SK-N-SH treated with all-trans-retinoic acid at 6 μM for 48 hours (cell line): ENCODE measurements at regions not wholly inside any gene's neighbourhood (a gene's known extent, or its start where the extent isn't known, plus 50 kb on each side); places are given as distances from the start of the nearest gene placed in this dataset.

Source experiments
- ATAC-seq: fragments of 200-7000 bp; cut with Tn5 transposase; 3 replicates; pipeline ENCODE4 v1.9.1; 2020; ENCODE audit warnings: mild to moderate bottlenecking, moderate library complexity
- ARNTL ChIP-seq: fragments of 450-650 bp; formaldehyde crosslinking; IDR thresholded peaks from 2 replicates; pipeline ENCODE4 v1.5.0; 2020; ENCODE audit warnings: low read depth, mild to moderate bottlenecking, moderate library complexity, borderline replicate concordance
- BACH2 ChIP-seq: fragments of 250-450 bp; sonication (Bioruptor Pico); IDR thresholded peaks from 2 replicates; pipeline ENCODE4 v1.9.0; 2021; ENCODE audit warnings: mild to moderate bottlenecking, borderline replicate concordance
- CSDC2 ChIP-seq: fragments of 250-450 bp; sonication (Bioruptor Pico); IDR thresholded peaks from 2 replicates; pipeline ENCODE4 v1.5.0; 2020; ENCODE audit warnings: mild to moderate bottlenecking, moderate library complexity
- ESRRG ChIP-seq: fragments of 250-450 bp; sonication (Bioruptor Pico); IDR thresholded peaks from 2 replicates; pipeline ENCODE4 v1.6.1; 2021; ENCODE audit warnings: mild to moderate bottlenecking
- GLIS3 ChIP-seq: fragments of 250-450 bp; sonication (Bioruptor Pico); IDR thresholded peaks from 2 replicates; pipeline ENCODE4 v1.5.0; 2020; ENCODE audit warnings: mild to moderate bottlenecking, moderate library complexity
- ISL1 ChIP-seq: fragments of 250-450 bp; sonication (Bioruptor Pico); IDR thresholded peaks from 2 replicates; pipeline ENCODE4 v2.1.2; 2022; ENCODE audit warnings: mild to moderate bottlenecking, moderate library complexity
- OSR1 ChIP-seq: fragments of 250-450 bp; sonication (Bioruptor Pico); IDR thresholded peaks from 2 replicates; pipeline ENCODE4 v1.8.0; 2022; ENCODE audit warnings: moderate library complexity, mild to moderate bottlenecking, inconsistent platforms
- PPARA ChIP-seq: fragments of 250-450 bp; sonication (Bioruptor Pico); IDR thresholded peaks from 2 replicates; pipeline ENCODE4 v1.5.0; 2020; ENCODE audit warnings: mild to moderate bottlenecking, borderline replicate concordance
- RARB ChIP-seq: fragments of 250-450 bp; sonication (Bioruptor Pico); IDR thresholded peaks from 2 replicates; pipeline ENCODE4 v1.8.0; 2021; ENCODE audit warnings: mild to moderate bottlenecking, moderate library complexity
- TCF4 ChIP-seq: fragments of 250-450 bp; sonication (Bioruptor Pico); IDR thresholded peaks from 2 replicates; pipeline ENCODE4 v1.8.0; 2021; ENCODE audit warnings: mild to moderate bottlenecking, moderate library complexity, borderline replicate concordance
- TOX ChIP-seq: fragments of 250-450 bp; sonication (Bioruptor Pico); IDR thresholded peaks from 2 replicates; pipeline ENCODE4 v1.8.0; 2021; ENCODE audit warnings: mild to moderate bottlenecking, moderate library complexity, borderline replicate concordance
- ZC3H10 ChIP-seq: fragments of 250-450 bp; sonication (Bioruptor Pico); IDR thresholded peaks from 2 replicates; pipeline ENCODE4 v1.5.1; 2021; ENCODE audit warnings: mild to moderate bottlenecking, moderate library complexity
- ZFP3 ChIP-seq: fragments of 250-450 bp; sonication (Bioruptor Pico); IDR thresholded peaks from 2 replicates; pipeline ENCODE4 v1.5.0; 2020; ENCODE audit warnings: mild to moderate bottlenecking, moderate library complexity
- ZFP30 ChIP-seq: fragments of 450-650 bp; formaldehyde crosslinking; IDR thresholded peaks from 2 replicates; pipeline ENCODE4 v1.5.0; 2022; ENCODE audit warnings: mild to moderate bottlenecking, moderate library complexity
- ZNF565 ChIP-seq: fragments of 450-650 bp; formaldehyde crosslinking; conservative IDR thresholded peaks from 2 replicates; pipeline ENCODE4 v1.5.0; 2020; ENCODE audit warnings: low read depth, mild to moderate bottlenecking, moderate library complexity
- ZNF70 ChIP-seq: fragments of 450-650 bp; formaldehyde crosslinking; IDR thresholded peaks from 2 replicates; pipeline ENCODE4 v1.5.0; 2020; ENCODE audit warnings: mild to moderate bottlenecking, moderate library complexity
- ZNF8 ChIP-seq: fragments of 450-650 bp; formaldehyde crosslinking; IDR thresholded peaks from 2 replicates; pipeline ENCODE4 v1.5.0; 2020; ENCODE audit warnings: mild to moderate bottlenecking, moderate library complexity
- TF ChIP-seq, protein P1 (sequence below): fragments of 250-450 bp; sonication (Bioruptor Pico); IDR thresholded peaks from 2 replicates; pipeline ENCODE4 v1.8.0; 2021; ENCODE audit warnings: low read depth, mild to moderate bottlenecking, moderate library complexity, borderline replicate concordance
- TF ChIP-seq, protein P2 (sequence below): fragments of 250-450 bp; sonication (Bioruptor Pico); IDR thresholded peaks from 2 replicates; pipeline ENCODE4 v1.5.0; 2020; ENCODE audit warnings: mild to moderate bottlenecking, moderate library complexity
- TF ChIP-seq, protein P3 (sequence below): fragments of 250-450 bp; sonication (Bioruptor Pico); IDR thresholded peaks from 2 replicates; pipeline ENCODE4 v1.5.1; 2021; ENCODE audit warnings: mild to moderate bottlenecking, moderate library complexity
- TF ChIP-seq, protein P4 (sequence below): fragments of 250-450 bp; sonication (Bioruptor Pico); IDR thresholded peaks from 2 replicates; pipeline ENCODE4 v1.5.1; 2020; ENCODE audit warnings: low read depth, mild to moderate bottlenecking, moderate library complexity

DNA sequence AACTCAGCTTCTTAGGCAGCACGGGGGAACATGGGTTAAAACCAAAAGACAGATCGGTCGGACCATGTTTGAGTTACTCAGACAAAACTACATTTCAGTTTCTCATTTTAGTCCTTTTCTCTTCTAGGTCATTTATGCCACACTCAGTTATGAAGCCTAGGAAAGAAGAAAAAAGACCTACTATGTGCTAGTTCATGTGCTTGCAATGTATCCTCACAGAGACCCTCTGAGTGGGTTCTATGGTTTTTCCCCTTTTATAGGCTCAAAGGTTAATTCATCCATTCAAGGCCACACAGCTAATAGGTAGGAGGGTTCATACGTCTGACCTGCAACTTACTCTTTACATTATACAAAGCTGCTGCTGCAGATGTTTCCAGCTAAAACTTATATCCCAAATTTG is 104.7 kb upstream of the ZNF438 start:
- ATAC-seq, result no peak
- TF ChIP-seq ARNTL (CRISPR knock-in tag), result no peak
- TF ChIP-seq TCF4 (CRISPR knock-in tag), result no peak
- no peak for TF ChIP-seq TOX (CRISPR knock-in tag)
- TF ChIP-seq ISL1 (CRISPR knock-in tag), result no peak
- no peak for TF ChIP-seq OSR1 (CRISPR knock-in tag)
- no peak for TF ChIP-seq RARB (CRISPR knock-in tag)
- TF ChIP-seq ZC3H10, result no peak
- no peak for TF ChIP-seq CSDC2 (CRISPR knock-in tag)
- no peak for TF ChIP-seq ZFP3 (CRISPR knock-in tag)
- TF ChIP-seq BACH2 (CRISPR knock-in tag), result no peak
- TF ChIP-seq, protein P1, sequence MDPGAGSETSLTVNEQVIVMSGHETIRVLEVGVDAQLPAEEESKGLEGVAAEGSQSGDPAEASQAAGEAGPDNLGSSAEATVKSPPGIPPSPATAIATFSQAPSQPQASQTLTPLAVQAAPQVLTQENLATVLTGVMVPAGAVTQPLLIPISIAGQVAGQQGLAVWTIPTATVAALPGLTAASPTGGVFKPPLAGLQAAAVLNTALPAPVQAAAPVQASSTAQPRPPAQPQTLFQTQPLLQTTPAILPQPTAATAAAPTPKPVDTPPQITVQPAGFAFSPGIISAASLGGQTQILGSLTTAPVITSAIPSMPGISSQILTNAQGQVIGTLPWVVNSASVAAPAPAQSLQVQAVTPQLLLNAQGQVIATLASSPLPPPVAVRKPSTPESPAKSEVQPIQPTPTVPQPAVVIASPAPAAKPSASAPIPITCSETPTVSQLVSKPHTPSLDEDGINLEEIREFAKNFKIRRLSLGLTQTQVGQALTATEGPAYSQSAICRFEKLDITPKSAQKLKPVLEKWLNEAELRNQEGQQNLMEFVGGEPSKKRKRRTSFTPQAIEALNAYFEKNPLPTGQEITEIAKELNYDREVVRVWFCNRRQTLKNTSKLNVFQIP (CRISPR knock-in tag), result no peak
- no peak for TF ChIP-seq PPARA
- TF ChIP-seq, protein P2, sequence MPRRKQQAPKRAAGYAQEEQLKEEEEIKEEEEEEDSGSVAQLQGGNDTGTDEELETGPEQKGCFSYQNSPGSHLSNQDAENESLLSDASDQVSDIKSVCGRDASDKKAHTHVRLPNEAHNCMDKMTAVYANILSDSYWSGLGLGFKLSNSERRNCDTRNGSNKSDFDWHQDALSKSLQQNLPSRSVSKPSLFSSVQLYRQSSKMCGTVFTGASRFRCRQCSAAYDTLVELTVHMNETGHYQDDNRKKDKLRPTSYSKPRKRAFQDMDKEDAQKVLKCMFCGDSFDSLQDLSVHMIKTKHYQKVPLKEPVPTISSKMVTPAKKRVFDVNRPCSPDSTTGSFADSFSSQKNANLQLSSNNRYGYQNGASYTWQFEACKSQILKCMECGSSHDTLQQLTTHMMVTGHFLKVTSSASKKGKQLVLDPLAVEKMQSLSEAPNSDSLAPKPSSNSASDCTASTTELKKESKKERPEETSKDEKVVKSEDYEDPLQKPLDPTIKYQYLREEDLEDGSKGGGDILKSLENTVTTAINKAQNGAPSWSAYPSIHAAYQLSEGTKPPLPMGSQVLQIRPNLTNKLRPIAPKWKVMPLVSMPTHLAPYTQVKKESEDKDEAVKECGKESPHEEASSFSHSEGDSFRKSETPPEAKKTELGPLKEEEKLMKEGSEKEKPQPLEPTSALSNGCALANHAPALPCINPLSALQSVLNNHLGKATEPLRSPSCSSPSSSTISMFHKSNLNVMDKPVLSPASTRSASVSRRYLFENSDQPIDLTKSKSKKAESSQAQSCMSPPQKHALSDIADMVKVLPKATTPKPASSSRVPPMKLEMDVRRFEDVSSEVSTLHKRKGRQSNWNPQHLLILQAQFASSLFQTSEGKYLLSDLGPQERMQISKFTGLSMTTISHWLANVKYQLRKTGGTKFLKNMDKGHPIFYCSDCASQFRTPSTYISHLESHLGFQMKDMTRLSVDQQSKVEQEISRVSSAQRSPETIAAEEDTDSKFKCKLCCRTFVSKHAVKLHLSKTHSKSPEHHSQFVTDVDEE (CRISPR knock-in tag), result no peak
- no peak for TF ChIP-seq ZNF565 (CRISPR knock-in tag)
- no peak for TF ChIP-seq ZNF70 (CRISPR knock-in tag)
- TF ChIP-seq ZFP30 (CRISPR knock-in tag), result no peak
- TF ChIP-seq ESRRG (CRISPR knock-in tag), result no peak
- TF ChIP-seq, protein P3, sequence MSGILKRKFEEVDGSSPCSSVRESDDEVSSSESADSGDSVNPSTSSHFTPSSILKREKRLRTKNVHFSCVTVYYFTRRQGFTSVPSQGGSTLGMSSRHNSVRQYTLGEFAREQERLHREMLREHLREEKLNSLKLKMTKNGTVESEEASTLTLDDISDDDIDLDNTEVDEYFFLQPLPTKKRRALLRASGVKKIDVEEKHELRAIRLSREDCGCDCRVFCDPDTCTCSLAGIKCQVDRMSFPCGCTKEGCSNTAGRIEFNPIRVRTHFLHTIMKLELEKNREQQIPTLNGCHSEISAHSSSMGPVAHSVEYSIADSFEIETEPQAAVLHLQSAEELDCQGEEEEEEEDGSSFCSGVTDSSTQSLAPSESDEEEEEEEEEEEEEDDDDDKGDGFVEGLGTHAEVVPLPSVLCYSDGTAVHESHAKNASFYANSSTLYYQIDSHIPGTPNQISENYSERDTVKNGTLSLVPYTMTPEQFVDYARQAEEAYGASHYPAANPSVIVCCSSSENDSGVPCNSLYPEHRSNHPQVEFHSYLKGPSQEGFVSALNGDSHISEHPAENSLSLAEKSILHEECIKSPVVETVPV, result no peak
- TF ChIP-seq, protein P4, sequence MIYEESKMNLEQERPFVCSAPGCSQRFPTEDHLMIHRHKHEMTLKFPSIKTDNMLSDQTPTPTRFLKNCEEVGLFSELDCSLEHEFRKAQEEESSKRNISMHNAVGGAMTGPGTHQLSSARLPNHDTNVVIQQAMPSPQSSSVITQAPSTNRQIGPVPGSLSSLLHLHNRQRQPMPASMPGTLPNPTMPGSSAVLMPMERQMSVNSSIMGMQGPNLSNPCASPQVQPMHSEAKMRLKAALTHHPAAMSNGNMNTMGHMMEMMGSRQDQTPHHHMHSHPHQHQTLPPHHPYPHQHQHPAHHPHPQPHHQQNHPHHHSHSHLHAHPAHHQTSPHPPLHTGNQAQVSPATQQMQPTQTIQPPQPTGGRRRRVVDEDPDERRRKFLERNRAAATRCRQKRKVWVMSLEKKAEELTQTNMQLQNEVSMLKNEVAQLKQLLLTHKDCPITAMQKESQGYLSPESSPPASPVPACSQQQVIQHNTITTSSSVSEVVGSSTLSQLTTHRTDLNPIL (CRISPR knock-in tag), result no peak

DNA sequence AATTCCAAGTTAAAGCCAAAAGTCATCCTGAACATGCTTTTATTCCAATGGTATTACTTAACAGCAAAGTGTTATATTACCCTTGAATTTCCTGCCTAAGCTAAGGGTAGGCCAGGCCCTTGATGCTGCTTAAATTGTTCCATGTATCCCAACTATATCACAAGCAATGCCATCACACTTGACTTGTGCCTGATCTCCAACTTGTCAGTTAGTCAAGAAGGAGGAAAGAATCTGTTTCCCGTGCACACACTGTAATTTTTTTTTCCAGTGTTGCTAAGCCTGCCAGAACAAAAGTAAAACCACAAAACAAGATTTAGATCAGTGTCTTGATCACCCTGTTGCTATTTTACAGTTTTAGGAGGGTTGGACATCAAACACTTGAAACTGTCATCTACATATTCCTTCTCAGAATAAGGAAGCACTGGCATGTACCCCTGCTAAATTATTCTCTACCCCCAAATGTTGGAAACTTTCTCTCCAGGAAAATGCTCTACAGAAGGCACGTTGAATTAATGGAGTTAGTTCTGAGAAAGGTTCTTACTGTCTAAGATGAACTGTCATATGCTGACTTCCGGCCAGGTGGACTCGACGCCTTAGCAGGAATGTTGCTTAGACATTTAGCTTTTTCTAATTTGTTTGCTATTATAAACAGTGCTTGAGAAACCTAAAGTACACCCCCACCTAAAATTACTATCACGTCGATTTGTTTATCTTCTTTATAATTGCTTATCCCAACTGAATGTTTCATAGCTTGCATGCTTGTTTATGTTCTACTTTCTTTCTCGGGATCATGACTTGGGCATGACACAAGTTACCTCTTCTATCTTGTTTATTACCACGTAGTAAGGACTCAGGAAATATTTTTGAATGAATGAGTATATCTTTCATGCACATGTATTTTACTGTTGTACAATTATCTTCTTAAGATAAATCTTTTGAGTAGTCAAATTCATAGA is 105.5 kb upstream of the ZNF438 start:
- no peak for ATAC-seq
- TF ChIP-seq, protein P3, result no peak
- TF ChIP-seq ESRRG (CRISPR knock-in tag), result no peak
- TF ChIP-seq BACH2 (CRISPR knock-in tag), result no peak
- no peak for TF ChIP-seq OSR1 (CRISPR knock-in tag)
- no peak for TF ChIP-seq ZFP30 (CRISPR knock-in tag)
- TF ChIP-seq ZNF8 (CRISPR knock-in tag), result no peak
- TF ChIP-seq, all 23 proteins: peak for 0

DNA sequence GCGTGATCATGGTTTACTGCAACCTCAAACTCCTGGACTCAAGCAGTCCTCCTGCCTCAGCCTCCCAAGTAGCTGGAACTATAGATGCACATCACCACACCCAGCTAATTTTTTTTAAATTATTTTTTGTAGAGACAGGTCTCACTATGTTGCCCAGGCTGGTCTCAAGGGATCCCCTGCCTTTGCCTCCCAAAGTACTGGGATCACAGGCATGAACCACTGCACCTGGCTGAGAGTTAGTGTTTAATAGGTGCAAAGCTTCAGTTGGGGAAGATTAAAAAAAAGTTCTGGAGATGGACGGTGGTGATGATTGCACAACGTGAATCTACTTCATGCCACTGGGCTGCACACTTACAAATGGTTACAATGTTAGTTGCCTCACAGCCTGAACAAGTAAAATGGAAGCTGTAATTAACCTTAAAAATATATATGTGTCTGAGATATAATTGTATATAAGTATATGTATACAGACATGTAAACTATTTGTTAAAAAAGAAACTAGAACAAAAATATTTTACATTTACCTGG is 106.4 kb upstream of the ZNF438 start:
- TF ChIP-seq ZFP3 (CRISPR knock-in tag), result no peak
- TF ChIP-seq ZC3H10, result no peak
- no peak for TF ChIP-seq ZNF70 (CRISPR knock-in tag)
- no peak for TF ChIP-seq ARNTL (CRISPR knock-in tag)
- no peak for TF ChIP-seq ESRRG (CRISPR knock-in tag)
- no peak for TF ChIP-seq RARB (CRISPR knock-in tag)
- TF ChIP-seq ISL1 (CRISPR knock-in tag), result no peak
- TF ChIP-seq PPARA, result no peak
- TF ChIP-seq BACH2 (CRISPR knock-in tag), result no peak
- no peak for TF ChIP-seq OSR1 (CRISPR knock-in tag)
- TF ChIP-seq ZNF565 (CRISPR knock-in tag), result no peak
- TF ChIP-seq GLIS3 (CRISPR knock-in tag), result no peak
- TF ChIP-seq ZFP30 (CRISPR knock-in tag), result no peak
- TF ChIP-seq TCF4 (CRISPR knock-in tag), result no peak
- no peak for ATAC-seq
